CD4-positive, alpha-beta T cell treated with Interferon gamma for 1 hour (primary cell): ENCODE measurements at regions not wholly inside any gene's neighbourhood (a gene's known extent, or its start where the extent isn't known, plus 50 kb on each side); places are given as distances from the start of the nearest gene placed in this dataset.

Source experiments
- DNase-seq: peaks from one replicate; pipeline ENCODE4 v3.0.0-alpha.2; 2020

DNA sequence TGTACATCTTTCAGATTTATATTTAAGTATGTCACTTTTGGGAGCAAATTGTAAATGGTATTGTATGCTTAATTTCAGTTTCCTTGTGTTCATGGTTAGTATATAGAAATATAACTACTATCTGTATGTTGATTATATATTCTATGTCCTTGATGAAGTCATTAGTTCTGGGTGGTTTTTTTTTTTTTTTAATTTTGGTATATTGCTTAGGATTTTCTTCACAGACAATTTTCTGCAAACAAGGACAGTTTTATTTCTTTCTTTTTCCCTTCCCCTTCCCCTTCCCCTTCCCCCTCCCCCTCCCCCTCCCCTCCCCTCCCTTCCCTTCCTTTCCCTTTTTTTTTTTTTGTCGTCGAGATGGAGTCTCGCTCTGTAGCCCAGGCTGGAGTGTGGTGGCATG, 430.0 kb downstream of the TYW1 start:
- no peak for DNase-seq

DNA sequence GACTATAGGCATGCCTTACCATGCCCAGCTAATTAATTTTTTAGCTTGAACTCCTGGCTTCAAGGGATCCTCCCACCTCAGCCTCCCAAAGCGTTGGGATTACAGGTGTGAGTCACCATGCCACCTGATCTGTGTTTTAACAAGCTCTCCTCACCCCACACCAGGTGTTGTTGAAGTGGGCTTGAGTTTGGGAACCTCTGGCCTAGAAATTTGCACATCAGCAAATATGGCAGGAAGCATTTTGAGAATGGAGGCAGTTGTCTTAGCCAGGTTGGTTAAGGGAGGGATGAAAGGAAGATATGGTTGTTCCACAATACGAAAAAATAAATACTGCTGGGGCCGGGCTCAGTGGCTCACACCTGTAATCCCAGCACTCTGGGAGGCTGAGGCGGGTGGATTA, 433.1 kb downstream of the TYW1 start:
- DNase-seq, result no peak

DNA sequence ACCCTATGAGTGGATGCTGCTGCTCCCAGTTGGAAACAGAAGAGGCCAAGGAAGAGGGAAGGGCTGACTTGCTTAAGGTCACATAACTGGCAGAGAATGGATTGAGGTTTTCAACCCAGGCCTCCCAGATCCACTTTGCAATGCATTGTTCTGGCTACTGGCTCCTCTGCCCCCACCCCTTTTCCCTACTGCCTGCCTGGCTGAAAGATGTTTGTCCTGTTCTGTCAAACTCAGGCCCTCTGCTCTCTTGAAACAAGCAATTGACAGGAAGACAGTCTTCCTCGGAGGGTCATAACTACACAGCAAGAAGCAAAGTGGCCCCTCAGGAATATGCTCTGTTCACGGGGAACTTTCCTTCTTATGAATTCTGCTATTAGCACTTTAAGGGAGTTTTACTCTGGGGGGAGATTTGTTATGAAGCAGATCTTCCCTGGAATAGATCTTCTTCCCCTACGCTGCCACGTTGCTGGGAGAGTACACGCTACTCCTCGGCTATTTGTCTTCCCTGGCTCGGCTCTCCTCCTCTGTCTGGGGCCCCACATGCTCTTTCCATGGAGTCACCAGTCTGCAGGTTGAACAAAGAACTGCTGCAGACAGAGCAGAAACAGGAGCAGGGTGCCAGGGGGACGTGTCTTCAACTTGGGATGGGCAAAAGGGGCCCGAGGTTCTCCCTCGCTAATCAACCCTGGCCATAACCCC, 436.1 kb downstream of the TYW1 start:
- DNase-seq, result no peak

DNA sequence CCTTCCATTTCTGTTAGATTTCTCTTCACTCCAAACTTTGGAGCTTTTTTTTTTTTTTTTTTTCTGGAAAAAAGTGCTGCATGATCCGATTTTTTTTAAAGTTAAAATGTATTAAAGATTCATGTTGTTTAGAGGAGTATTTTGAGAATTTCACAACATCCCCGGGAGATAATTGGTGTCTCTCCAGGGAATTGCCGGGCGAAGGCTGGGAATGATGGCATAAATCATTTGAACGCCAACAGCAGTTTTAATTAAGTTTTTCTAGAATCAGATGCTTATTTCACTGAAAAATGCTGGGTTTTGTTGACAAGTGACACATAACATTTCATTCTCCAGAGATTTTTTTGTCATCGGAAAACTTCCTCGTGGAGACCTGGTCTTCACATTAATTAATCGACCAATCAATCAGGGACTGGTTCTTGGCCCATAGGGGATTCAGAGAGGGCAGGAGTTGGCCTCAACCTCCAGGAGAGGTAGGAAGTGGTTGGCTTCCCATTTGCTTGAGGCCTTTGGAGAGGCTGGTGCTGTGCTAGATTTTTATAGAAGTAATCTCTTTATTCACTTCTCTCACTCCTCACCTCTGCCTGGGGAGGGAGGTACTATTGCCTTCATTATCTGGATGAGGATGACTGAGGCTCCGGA, 439.4 kb downstream of the TYW1 start:
- DNase-seq, result no peak

DNA sequence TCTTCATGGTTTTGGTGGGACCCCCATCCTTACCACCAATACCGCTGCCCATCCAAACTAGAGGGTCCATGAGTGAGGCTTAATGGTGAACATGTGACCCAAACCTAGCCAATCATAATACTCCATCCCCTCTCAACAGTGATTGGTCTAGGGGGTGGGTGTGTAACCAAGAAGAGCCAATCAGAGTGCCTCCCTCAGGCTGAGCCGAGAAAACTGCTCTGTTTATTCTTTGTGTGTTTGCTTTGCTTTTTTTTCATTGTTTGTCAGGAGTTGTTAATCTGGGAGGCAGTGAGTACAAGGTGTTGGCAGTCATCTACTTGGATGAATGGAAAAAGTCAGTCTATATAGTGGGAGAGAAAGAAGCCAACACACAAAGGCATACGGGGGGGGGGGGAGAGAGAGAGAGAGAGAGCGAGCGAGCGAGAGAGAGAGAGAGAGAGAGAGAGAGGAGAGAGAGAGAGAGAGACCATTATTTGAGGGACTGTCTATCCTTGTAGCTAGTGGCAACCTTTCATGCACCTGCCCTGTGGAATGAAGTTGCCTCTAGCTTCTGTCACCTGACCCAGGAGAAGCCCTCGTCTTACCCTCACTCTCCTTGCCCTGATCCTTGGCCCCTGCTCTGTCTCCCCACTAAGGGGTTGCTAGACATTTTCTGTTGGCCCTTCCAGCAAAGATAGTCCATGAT, 441.7 kb downstream of the TYW1 start:
- no peak for DNase-seq

DNA sequence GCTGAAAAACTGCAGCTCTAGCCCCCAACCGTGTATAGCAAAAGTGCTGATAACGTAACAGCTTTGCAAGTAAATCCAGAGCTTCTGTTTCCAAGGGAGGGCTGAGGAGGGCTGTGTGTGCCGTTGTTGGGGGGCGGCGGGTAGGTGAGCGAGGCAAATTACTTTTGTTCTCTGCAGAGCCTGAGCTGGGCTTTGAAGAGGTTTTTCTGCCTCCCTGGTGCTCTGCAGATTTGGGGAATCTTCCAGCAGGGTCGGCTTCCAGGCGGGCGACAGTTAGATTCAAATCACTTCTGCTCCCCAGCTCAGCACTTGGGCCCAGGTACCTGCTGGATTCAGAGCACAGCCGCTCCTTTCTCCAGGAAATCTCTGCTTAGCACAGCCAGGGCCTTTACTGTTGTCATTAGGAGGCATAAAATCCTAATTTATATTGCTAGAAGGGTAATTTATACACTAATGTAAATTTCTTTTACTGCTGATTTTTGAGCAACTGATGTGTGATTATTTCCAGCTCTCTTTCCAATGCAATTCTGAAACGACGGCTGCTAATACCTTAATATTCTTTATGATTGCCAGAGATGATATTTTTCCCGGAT, 442.4 kb downstream of the TYW1 start:
- no peak for DNase-seq

DNA sequence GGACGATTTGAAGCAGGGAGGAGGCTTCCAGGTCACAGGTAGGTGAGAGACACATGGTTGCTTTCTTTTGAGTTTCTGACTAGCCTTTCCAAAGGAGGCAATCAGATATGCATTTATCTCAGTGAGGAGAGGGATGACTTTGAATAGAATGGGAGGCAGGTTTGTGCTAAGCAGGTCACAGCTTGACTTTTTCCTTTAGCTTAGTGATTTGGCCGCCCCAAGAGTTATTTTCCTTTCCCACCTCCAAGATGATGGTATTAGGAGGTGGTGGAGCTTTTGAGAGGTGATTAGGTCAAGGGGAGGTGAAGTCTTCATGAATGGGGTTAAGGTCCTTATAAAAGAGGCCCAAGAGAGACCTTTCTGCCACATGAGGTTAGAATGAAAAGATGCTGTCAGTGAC, 443.7 kb downstream of the TYW1 start:
- no peak for DNase-seq

DNA sequence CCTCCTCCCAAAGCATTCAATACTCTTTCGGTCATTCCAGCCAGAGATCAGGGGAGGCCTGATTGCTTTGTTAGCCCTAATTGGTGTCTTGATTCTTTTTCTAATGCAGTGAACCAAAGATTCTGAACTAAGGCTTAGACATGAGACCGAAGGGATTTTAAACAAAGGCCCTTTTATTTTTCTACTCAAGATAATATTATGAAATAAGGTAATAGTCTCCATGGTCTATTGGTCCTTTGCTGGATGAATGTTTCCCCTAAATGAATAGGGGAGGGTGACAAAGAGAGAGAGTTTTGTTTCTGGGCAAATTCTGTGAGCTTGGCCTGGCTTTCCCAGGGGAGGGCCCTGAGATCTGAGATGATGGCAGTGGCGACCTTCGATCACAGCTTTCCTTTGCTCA, 449.1 kb downstream of the TYW1 start:
- DNase-seq, result no peak

DNA sequence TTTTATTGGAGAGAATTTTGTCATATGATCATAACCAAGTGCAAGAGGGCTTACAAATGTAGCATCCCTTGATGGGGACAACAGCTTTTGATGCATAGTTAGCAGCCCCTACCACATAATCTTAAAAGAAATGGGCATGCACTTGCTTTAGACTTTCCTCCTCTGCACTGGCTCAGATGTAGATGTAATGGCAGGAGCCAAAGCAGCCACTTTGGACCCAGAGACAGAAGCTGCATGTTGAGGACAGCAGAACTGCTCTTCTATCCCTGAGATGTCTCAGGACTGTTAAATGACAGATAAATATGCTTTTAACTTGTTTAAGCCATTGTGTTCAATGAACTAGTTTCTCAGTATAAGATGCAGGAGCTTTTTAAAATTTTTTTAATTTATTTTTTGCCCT, 450.7 kb downstream of the TYW1 start:
- no peak for DNase-seq

DNA sequence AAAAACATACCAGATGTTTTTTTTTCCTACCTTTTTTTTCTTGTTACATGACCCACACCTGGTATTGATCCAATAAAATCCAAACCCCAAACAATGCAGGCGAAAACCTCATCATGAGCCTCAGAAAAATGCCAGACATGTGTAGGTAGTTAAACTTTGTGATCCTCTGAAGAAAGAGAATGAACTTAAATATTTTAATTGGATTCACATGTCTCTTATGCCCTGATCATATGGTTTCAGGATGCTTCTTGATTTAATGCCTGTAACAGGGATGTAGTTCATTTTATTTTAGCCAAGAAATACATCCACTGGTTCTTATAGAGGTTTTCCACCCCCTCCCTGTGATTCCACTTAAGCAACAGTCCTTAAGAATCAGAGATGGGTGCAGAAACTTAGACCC, 451.6 kb downstream of the TYW1 start:
- DNase-seq, result no peak

DNA sequence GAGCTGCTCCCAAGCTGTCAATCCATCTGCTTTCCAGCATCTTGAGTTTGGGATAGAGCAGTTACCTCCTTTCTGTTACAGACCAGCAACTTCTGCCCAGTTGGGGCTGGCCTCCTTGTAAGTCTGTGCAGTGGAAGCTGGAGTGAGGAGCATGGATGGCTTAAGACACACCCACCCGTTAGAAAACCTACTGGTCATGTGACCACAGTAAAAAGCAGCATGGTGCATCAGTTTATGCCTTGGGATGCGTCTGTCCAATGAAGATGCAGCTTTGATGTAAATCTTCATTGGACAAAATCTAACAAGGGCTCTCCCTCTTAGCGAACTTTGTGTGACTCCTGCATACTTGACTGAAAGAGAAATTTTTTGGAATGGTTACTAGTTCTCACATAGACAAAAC, 453.5 kb downstream of the TYW1 start:
- no peak for DNase-seq

DNA sequence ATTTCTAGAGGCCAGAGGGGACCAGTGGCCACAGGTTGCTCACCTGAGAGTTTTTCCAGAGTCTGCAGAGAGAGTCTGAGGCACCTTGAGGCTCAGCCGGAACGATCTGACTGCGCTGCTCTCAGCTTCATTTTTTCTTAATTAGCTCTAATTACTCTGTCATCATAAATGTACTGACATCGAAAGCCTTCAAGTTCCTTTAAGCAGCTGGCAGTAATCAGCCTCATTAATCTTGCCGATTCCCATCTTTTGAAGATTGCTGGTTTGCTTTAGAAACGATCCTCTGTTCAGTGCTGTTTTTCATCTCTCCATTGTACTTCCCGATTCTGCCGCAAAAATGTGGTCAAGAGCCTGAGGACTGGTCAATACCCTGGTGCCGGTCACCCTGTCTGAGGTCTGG, 454.7 kb downstream of the TYW1 start:
- DNase-seq, result no peak

DNA sequence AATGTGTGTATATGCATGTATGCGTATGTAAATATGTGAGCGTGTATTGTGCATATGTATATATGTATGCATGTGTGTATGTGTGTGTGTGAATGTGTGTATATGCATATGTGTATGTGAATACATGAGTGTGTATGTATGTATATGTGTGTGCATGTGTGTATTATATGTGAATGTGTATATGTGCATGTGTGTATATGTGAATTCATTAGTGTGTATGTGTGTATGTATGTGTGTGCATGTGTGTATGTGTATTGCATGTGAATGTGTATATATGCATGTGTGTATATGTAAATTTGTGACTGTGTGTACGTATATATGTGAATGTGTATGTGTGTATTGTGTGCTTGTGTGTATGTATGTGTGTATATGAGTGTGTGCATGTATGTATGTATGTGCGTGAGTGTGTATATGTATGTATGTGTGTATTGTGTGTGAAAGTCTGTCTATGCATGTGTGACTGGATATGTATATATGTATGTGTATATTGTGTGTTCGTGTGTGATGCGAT, 455.9 kb downstream of the TYW1 start:
- DNase-seq, result no peak

DNA sequence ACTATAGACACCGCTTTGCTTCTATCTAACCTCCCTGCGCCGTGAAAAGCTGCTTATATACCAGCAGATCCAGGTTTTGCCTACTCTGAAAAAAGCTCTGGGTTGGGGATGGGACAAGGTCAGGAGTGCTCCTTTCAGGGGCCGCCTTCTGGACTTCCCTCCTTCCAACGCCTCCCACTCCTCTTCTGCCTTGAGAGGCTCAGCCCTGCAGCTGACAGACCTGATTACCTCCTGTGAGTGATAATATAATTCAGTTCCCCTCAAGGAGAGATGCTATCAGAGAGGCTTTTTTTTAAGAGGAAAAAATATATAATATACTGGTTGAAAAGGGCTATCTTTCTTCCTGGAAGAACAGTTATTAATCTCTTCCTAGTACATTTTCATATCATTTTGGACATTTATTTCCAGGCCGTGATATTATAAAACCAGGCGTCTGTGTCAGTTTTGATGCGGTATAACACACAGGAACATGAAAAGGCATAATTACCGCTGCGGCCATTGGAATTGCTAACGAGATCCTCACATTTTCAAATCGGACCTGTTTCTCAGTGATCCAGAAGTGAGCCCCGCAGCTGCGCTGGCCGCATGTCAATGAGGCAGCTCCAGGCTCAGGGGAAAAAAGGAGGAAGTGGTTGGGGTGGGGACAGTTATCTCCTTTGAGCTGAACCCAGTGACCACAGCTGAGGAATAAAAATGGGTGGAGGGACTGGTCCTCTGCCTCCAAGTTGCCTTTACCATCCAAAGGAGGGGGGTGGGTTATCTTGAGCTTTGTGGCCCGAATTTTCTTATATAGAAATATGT, 457.1 kb downstream of the TYW1 start:
- DNase-seq, result no peak

DNA sequence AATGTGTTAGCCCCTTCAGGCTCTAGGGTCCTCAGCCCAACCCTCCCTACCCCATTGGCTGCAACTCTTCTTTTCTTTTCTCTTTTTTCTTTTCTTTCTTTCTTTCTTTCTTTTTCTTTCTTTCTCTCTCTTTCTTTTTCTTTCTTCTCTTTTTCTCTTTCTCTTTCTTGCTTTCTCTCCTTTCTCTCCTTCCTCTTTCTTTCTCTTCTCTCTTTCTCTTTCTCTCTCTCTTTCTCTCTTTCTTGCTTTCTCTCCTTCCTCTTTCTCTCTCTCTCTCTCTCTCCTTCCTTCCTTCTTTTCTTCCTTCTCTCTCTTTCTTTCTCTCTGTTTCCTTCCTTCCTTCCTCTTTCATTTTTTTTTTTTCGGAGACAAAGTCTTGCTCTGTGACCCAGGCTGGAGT, 458.9 kb downstream of the TYW1 start:
- no peak for DNase-seq

DNA sequence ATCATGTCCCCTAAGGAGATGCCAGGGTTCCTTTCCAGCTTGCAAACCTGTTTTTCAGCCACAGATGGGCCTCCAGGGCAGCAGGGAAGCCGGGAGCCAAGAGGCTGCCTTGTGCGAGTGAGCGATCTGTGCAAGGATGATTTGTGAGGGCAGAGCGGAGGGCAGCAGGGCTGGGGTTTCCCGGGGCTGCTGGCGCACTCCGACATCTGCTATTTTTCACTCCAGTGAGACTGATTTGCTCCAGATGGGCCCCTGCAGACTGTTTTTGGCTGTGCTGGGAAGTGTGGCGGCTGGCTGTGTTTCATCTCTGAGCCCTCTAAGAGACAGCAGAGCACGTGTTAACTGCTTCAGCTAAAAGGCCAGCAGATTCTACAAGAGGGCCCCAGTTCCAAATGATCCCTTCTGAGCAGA, 466.2 kb downstream of the TYW1 start:
- no peak for DNase-seq

DNA sequence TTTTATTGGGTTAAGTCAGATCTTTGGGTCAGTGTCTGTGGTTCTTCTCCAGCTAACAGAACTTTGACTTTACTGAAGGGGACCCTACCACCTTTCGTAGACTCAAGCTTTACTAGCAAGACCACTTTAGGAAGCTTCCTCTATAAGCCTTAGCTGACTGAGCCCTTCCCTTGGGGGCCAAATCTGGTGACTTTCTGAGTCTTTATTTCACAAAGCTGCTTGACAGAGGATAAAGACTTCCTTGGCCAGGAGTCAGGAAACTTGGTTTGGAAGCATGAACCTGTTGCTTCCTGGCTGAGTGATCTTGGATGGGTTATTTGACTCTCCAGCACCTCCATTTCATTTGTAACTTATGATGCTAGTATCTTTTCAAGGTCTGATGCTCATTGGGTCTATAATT, 466.7 kb downstream of the TYW1 start:
- DNase-seq, result no peak

DNA sequence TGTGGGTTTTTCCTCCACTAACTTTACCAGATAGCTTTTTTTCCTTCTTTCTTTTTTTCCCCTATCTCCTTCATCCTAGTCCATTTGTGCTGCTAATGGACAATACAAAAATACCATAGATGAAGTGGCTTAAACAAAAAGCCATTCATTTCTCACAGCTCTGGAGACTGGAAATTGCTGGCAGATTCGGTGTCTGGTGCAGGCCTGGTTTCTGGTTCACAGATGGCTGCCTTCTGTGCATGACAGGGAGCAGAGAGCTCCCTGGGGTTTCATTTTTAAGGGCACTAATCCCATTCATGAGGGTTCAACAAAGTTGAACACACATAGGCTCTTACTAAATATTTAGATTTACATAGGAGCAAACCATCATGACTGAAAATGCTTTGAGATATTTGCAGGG, 467.4 kb downstream of the TYW1 start:
- no peak for DNase-seq

DNA sequence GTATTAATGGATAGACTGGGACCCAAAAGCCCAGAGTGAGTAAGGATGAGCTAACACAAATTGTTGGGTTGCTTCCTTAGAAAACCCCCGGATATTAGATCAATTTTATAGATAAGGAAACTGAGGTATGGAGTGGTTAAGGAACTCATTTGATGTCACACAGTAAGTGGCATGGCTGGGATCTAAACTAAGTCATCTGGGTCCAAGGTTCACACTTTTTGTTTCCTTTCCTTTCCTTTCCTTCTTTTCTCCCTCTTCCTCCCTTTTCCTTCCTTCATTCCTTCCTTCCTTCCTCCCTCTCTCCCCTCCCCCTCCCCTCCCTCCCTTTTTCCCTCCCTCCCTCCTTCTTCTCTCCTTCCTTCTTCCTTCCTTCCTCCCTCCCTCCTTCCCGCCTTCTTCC, 469.5 kb downstream of the TYW1 start:
- DNase-seq, result no peak

DNA sequence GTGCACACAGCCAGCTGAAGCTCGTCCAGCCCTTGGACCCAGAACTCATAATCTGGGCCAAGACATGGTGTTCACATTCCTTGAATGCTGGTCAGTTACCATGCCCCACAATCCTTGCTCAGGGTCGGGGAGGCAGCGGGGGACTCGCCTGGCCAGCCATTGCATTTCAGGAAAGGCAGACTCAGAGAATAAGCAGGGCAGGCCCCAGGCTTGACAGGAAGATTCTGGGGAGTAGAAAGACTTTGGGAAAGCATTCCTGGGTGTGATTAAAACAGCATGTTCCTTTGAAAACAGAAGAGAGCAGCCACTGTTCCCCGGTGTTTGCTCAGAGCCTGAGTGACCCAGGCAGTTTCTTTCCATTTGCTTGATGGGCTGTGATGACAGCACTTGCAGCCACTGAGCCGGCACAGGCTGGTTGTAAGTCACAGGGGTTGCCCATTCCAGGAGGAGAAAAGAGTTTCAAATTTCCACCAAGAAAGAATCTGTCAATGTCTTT, 473.7 kb downstream of the TYW1 start:
- DNase-seq, result no peak

DNA sequence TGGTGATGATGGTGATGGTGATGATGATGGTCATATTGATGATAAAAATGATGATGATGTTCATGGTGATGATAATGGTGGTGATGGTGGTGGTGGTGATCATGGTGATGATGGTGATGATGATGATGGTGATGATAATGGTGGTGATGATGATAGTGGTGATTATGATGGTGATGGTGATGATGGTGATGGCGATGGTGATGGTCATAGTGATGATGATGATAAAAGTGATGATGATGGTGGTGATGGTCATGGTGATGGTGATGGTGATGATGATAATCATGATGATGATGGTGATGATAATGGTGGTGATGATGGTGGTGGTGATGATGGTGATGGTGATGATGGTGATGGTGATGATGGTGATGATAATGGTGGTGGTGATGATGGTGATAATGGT, 478.7 kb downstream of the TYW1 start:
- no peak for DNase-seq

DNA sequence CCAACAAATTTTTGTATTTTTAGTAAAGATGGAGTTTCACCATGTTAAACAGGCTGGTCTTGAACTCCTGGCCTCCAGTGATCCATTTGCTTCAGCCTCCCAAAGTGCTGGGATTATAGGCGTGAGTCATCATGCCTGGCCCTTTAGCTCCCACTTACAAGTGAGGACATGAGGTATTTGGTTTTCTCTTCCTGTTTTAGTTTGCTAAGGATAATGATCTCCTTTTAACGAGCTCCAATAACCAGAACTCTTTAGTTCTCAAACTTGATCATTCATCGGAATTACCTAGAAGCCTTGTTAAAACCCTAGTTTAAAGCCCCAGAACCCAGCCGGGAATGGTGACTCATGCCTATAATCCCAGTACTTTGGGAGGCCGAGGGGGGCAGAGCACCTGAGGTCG, 481.4 kb downstream of the TYW1 start:
- DNase-seq, result no peak

DNA sequence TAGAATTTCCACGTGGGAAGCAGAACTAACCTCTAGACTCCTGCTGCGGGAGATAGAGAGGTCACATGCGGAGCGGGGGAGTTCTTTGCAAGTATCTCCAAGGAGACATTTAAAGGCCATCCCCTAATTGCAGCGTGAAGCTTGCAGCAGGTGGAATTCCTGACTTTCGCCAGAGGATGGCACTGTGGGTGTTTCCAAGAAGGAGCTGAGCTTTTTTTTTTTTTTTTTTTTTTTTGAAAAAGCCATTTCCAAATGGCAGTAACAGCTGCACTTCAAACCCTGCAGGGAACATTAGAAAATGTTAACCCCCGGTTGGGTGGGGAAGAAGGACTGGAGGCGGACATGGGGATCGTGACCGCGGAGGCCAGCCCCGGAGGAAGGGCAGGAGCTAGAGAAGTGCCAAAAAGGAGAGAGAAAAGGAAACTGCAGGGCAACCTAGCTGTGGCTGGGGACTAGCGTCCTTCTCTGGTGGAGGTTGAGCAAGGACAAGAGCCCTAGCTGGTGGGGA, 487.7 kb downstream of the TYW1 start:
- no peak for DNase-seq
